ENCODE measurements at regions not wholly inside any gene's neighbourhood (a gene's known extent, or its start where the extent isn't known, plus 50 kb on each side); places are given as distances from the start of the nearest gene placed in this dataset.

- peaks cover 0 to 4% of the 10 kb centered on the region in 2 donors for H3K9me3 ChIP-seq
- no peaks in the 10 kb centered on the region for H3K36me3 ChIP-seq
- H3K4me1 ChIP-seq: no peaks in the 10 kb centered on the region
- no peak overlapping the region for H3K27ac ChIP-seq
- H3K27me3 ChIP-seq: no peaks in the 10 kb centered on the region
- no peak overlapping the region for H3K4me3 ChIP-seq
- no peak for DNase-seq (ENCODE audit: low spot score)
- no peak for TF ChIP-seq CTCF (IDR thresholded peaks at IDR 0.05)
Observed at GRCh38 chr4:84420608-84421007, 78.5 kb downstream of the NKX6-1 start.

GRCh38 chr4:84419201-84419600, 79.9 kb downstream of the NKX6-1 start:
- Histone ChIP-seq H3K27me3 (no peaks in the 10 kb centered on the region), H3K9me3 (no peaks in the 10 kb centered on the region), H3K4me1 (no peaks in the 10 kb centered on the region), H3K27ac (no peak overlapping the region), H3K4me3 (no peak overlapping the region), H3K36me3 (no peaks in the 10 kb centered on the region)
- TF ChIP-seq CTCF (IDR thresholded peaks at IDR 0.05): no peak
- DNase-seq (ENCODE audit: low spot score): no peak

GRCh38 chr4:84417997-84418709, 80.9 kb downstream of the NKX6-1 start:
- DNase-seq (ENCODE audit: low spot score): no peak
- no peak for TF ChIP-seq CTCF (IDR thresholded peaks at IDR 0.05)
- Histone ChIP-seq H3K36me3 (no peaks in the 10 kb centered on the region), H3K9me3 (no peaks in the 10 kb centered on the region), H3K4me1 (no peaks in the 10 kb centered on the region), H3K27ac (no peak overlapping the region), H3K27me3 (no peaks in the 10 kb centered on the region), H3K4me3 (no peak overlapping the region)

DNA sequence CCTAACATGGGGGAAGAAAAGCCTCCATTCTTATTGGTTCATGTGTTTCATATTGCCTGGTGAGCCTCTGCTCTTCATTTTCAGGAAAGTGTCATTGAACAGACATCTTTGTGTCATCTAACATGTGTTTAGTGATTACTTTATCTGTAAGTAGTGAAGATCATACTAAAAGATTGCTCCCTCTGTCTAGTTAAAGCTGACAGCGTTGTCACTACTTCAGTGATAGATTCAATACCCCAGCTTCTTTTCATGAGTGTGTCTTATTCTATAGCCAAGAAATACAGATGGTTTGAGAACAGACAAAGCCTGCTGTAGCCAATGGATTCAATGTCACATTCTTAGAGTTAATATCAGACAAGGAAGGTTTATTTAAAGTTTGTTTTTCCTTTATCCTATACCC, 85.1 kb downstream of the NKX6-1 start:
- Histone ChIP-seq H3K4me1 (no peaks in the 10 kb centered on the region), H3K27me3 (no peaks in the 10 kb centered on the region), H3K27ac (no peak overlapping the region), H3K36me3 (no peaks in the 10 kb centered on the region), H3K4me3 (no peak overlapping the region), H3K9me3 (no peaks in the 10 kb centered on the region)
- DNase-seq (ENCODE audit: low spot score): no peak
- no peak for TF ChIP-seq CTCF (IDR thresholded peaks at IDR 0.05)

DNA sequence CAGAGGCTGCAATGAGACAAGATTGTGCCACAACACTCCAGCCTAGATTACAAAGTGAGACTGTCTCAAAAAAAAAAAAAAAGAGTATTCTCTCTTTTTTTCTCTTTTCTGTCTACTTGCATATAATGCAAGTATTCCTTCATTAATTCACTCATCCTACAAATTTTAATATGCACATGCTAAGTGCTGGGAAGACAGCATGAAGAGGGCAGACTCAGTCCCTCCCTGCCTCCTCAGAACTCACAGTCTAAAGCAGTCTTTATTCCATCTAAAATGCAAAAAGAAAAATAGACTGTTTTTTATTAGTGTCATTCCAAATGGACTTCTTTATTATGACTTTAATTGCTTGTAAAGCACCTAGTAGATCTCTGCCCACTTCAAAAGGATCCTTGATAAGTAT, 85.6 kb downstream of the NKX6-1 start:
- H3K27ac ChIP-seq: no peak overlapping the region
- TF ChIP-seq CTCF (IDR thresholded peaks at IDR 0.05): no peak
- no peaks in the 10 kb centered on the region for H3K9me3 ChIP-seq
- H3K27me3 ChIP-seq: no peaks in the 10 kb centered on the region
- no peaks in the 10 kb centered on the region for H3K4me1 ChIP-seq
- DNase-seq (ENCODE audit: low spot score): no peak
- no peaks in the 10 kb centered on the region for H3K36me3 ChIP-seq
- no peak overlapping the region for H3K4me3 ChIP-seq

GRCh38 chr4:84412062-84412461, 87.0 kb downstream of the NKX6-1 start:
- Histone ChIP-seq H3K27me3 (no peaks in the 10 kb centered on the region), H3K4me3 (no peak overlapping the region), H3K36me3 (no peaks in the 10 kb centered on the region), H3K9me3 (no peaks in the 10 kb centered on the region), H3K4me1 (no peaks in the 10 kb centered on the region), H3K27ac (no peak overlapping the region)
- DNase-seq (ENCODE audit: low spot score): no peak
- no peak for TF ChIP-seq CTCF (IDR thresholded peaks at IDR 0.05)

Data from right atrium auricular region (tissue), 2 donors.